HG03575 (cell line): ENCODE measurements at regions not wholly inside any gene's neighbourhood (a gene's known extent, or its start where the extent isn't known, plus 50 kb on each side); places are given as distances from the start of the nearest gene placed in this dataset.

Experiments
- ATAC-seq: cut with Tn5 transposase; IDR thresholded peaks from one replicate; pipeline ENCODE4 v1.9.1; 2021; ENCODE audit not compliant: unreplicated experiment, insufficient number of reproducible peaks, low FRiP score; ENCODE audit errors: extremely low read depth

DNA sequence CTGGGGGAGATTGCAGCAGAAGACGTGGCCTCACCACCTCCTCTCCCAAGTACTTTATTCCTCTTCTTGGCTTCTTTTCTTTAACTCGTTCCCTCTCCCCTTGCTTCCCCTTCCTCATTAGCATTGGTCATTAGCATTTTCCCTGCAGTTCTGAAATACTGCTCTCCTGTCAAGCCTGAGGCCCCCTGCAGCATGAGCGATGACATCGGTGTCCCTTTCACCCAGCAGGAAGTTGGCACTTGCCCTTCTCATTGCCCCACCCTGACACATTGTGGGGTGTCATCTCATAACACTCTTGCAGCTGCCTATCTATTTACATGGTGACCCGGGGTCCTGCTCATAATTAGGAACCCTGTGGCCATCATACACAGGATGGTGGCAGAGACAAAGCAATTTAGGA lies 167.1 kb downstream of the ARRDC4 start:
- ATAC-seq = no peak

DNA sequence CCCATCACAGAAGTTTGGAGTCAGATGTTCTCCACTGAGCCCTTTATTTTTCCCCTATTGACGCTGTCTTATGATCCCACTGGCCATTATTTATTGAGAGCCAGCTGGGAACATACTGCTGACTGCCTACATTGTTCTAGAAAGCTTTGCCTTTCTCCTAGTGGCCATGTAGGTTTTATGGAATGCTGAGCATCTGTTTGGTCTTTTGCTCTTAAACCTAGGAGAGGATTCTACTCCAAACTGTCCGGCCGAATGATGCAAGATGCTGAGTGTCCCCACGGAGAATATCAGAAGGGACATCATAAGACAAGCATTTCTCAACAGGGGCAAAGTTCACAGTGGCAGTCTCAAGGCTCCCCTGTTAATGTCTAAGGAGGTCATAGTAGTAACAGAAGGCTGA lies 171.4 kb downstream of the ARRDC4 start:
- ATAC-seq = no peak

DNA sequence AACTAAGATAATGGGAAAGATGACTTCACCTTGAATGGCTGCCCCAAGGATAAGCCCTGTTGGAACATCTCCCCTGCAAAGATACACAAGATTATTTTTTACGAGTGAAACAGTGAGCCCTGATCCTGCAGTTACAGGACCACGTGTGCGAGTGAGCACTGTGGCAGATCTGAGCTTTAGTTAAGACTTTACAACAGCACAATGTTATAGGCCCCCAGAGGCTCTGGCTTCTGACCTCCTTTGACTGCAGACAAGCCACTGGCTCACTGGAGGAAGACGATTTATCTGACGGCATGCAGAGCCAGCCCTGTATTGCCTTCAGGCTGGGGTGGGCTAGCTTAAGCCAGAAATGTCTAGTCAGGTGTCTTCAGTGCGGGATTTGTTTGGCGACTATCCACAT lies 174.4 kb downstream of the ARRDC4 start:
- ATAC-seq = no peak

DNA sequence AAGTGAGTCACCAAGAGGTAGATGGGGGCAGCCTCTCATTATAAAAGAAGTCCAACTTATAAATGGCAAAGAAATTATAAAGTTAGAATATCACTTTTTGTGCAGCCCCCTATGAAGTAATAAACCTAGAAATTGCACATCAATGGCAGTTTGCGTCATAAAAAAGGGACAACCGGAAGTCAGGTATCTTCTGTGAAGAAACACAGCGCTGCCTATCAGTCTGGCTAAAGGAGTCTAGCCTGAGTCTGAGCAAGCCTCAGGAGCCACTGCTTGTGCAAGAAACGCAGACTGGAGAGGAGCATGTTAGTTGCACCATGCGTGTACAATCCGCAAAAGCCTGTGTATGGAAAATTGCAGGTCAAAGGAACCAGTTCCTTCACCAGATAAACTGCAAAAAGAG lies 178.4 kb downstream of the ARRDC4 start:
- ATAC-seq = no peak

DNA sequence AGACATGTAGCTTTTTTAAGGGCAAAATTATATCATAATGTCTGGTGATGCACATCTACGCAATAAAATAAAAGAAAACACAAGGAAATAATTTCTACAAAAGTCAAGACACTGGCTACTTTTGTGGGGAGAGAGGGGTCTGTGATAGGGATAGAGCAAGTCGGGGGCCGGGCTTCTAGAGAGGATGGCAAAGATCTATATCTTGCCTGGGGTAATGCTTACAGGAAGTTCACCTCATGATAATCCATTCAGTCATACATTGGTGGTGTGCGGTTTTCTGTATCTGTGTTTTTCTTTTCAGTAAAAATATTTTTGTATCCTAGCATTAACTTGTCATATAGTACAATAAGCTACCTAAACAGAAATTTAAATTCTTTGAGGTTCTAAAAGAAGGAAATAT lies 178.8 kb downstream of the ARRDC4 start:
- no peak for ATAC-seq

DNA sequence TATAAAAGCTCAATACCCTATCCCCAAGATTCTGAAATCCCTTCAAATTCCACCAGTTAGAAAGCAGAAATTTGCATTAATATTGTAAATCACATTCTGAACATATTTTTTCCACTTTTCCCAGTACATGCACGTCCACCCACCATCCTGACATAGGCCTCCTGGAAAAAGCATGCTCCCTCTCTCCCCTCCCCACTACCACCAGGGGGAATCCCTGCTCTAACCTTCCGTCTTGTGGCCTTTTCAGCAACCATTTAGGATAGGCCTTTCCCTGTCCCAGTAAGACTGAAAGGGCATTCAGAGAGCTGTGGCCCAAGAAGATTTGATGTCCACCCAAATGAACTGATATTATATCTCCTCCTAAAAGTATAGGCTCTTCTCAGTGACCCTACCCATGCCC lies 182.1 kb downstream of the ARRDC4 start:
- no peak for ATAC-seq

DNA sequence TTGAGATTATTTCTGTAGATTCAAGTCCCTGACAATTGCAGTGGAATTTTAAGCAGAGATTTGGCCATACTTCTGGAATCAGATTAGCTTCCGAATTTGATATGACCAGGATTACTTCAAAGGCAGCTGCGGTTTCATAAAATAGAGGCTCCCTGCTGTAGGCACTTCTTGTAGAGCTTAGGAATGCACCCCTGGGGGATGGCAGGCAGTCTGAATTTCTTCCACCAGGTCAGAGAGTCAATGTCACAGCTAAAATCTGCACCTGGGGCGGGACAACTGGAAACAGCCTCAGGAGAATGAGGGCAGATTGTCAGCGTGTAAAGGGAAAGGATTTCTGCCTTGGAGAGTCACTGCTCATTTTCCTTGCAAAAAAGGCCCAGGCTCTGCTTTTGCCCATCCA lies 182.6 kb downstream of the ARRDC4 start:
- ATAC-seq = no peak

DNA sequence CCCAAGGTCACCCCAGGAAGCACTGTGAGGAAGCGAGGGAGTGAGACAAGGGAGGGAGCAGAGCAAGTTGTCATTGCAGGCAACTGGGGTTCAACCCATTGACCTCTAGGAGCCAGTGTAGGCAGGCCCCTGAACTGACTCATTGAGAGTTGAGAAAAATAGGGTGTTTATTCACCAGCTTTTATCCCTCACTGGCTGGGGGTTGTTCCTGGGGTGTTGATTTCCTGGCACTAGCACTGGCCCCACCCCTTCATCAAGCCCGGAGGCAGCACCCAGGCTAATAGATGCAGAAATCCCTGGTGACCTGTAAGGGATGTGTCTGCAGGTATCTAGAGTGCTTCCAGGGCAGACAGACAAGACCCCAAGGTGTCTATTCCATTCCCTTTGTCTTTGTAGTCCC lies 183.9 kb downstream of the ARRDC4 start:
- ATAC-seq = no peak

DNA sequence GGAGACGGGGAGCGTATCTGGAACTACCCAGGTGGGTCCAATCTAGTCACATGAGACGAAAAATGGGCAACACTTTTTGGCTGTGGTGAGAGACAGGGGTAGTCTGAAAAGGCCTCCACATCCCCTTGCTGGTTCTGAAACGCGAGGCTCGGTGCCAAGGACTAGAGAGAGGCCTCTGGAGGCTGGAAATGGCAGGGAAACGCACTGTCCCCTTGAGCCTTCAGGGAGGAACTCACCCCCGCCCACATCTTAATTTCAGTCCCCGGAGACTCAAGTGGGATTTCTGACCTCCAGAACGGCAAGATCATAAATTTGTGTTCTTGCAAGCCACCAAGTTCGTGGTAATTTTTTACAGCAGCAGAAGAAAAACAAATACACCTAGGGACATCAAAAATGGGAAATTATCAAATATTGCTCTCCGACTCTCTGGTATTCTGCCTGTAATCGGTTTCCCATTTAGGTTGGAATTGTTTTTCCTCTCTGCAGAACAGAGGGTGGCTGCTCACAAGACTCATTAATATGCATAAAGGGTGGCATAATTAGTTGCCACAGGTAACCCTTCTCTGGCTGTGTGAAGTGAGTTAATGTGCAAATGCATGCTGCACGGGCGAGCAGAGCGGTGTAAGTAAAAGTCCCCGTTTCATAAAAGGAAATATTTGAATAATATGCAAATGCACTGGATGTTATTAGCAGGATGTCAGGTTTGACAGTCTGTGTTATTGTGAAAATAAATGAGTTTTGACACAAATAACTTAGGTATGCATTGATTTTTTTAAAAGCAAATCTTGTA lies 185.7 kb downstream of the ARRDC4 start:
- no peak for ATAC-seq

DNA sequence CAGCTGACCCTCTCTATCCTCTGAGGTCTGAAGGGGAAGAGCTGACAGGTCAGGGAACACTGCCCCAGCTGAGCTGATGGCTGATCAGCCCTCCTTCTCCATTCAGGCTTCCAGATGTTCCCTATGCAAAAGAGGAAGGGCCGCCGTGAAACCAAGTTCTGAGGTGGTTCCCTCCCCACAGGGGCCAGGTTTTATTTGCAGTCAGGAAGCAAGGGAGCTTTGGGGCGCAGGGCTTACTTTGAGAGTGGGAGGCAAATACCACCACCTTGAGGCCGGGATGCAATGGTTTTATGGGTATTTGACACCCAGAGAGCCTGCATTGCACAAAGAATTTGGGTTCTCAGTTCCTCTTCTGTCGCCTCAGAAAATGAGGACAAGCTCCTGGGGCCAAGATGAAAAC lies 186.9 kb downstream of the ARRDC4 start:
- no peak for ATAC-seq

DNA sequence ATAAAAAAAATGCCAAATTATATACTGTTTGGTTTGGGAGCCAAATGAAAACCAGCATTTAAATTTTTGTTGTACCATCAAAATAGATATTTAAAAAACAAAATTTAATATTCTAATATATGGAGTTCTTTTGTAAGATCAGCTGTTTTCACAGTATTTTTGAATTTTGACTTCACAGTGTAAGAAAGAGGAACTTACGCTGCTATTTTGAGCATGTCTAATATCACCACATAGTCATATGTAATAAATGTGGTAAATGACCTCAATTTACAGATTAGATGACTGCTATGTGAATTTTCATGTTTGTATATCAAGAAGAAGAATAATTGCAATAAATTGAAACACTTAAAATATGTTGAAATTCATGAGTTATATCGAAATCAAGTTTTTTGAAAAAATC lies 189.6 kb downstream of the ARRDC4 start:
- ATAC-seq = no peak

DNA sequence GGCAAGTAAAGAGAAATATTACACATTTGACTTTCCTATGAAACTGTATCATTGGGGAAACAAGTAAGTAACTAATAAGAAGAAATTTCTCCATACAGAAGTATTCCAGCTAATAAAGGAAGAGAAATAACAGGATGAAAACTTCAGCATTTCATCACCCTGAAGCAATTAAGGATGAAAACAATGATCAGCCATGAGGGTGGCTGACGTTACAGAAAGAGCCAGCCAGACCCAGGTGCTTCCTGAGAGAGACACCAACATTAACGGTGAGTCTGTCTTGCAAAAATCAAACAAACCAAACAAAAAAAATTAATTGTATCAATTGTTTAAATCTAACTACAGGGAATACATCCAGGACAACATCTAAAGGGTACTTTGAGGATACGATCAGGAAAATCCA lies 190.0 kb downstream of the ARRDC4 start:
- no peak for ATAC-seq

DNA sequence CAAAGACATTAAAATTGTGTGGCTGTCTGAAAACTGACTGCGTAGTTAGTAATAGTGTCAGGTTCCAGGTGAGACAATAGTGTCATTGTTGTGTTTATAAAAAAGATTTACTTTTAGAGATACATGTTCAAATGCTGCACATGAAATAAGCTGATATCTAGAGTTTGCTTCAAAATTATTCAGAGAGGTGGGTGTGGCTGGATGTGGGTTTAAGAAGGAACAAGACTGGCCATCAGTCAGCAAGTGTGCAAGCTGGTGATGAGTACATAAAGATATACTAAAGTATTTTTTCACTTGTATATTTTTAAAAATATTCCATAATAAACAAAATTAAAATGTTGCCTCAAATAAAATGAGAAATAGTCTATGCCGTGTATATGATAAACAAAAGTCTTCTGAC lies 190.6 kb downstream of the ARRDC4 start:
- no peak for ATAC-seq

DNA sequence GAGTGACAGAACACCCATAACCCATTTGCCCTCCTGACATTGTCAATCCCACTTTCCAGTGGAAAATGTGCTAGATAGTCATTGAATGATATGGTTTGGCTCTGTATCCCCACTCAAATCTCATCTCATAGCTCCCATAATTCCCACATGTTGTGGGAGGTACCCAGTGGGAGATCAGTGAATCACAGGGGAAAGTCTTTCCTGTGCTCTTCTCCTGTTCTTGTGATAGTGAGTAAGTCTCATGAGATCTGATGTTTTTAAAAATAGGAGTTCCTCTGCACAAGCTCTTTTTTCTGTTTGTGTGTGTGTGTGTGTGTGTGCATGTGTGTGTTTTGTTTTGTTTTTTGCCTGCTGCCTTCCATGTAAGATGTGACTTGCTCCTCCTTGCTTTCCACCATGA lies 191.7 kb downstream of the ARRDC4 start:
- no peak for ATAC-seq

DNA sequence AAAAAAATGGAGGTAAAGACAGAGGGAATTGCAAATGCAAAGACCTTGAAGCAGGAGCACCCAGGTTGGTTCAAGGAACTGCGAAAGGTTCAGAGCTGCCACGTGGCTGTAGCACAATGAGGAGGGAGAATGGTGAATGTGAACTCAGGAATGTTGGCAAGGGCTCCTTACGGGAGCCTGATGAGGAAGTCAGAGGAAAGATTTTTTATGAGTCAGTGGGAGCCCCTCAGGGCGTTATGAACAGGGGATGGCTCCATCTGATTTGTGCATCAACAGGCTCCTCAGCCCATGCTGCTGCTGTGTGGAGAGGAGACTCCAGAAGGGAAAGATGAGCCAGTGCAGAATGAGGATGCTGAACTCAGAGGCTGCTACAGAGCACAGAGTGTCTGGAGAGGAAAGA lies 194.4 kb downstream of the ARRDC4 start:
- no peak for ATAC-seq

DNA sequence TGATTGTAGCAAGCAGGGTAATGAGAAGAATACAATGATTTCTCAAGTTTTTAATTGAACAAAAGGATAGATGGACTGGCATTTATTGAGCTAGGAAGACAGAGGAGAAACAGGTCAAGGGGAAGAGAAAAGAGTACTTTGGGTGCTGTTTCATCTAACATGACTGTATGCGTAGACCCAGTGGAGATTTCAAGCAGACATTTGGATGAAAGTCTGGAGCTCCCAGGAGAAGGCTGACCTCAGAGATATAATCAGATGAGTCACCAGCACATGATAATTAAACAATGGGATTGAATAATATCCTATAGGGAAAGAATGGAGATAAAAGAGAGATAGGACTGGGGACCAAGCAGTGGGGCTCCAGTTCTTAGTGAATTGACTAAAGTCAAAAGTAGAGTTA lies 194.9 kb downstream of the ARRDC4 start:
- ATAC-seq = no peak

DNA sequence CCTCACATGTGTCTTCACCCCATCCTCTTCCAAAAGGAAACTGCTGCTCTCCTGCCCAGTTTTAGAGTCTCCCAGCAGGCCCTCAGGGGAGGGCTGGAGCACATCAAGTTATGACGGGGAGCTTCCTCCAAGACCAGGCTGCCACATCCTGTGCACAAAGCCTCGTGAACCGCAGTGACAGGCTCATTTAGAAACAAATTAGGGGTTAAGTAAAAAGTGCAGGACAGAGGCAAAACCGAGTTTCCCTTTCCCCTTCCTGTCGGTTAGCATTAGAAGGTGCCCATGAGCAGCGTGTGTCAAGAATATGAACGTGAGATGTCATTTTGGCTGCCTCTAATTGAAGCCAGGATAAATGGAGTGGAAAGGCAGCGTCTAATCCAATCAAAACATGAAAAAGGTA lies 199.7 kb downstream of the ARRDC4 start:
- peak; percentile 90 for ATAC-seq

DNA sequence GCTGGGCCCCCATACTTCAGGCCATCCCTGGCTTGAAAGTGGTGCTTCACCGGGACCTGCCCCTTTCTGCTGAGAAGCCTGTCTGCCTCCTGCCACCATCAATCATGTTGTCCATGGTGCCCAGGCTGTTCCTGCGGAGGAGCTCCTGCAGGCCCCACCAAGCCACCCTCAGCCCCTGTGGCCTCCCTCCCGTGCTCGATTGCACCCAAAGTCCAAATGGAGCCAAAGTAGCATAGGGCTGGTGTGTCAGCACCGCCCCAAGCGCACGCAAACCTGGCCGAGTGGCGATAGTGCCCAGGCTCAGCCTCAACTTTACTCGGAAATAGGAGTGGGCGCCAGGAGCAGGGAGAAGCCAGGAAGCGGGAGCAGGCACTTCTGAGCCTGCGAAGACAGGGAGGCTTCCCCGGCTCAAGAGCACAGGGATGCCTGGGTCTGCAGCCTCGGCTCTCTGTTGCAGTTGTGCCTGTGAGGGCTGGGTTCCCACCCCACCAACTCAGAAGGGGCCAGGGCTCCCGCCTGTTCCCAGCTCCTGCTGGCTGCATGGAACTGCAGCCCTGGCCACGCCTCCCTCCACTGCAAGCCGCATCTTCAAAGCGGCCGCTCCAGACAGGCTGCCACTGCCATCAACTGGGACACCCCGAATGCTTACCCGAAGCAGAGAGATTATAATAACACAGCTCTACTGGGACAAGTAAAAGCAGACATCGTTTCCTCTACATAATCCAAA lies 203.0 kb downstream of the ARRDC4 start:
- ATAC-seq = no peak

DNA sequence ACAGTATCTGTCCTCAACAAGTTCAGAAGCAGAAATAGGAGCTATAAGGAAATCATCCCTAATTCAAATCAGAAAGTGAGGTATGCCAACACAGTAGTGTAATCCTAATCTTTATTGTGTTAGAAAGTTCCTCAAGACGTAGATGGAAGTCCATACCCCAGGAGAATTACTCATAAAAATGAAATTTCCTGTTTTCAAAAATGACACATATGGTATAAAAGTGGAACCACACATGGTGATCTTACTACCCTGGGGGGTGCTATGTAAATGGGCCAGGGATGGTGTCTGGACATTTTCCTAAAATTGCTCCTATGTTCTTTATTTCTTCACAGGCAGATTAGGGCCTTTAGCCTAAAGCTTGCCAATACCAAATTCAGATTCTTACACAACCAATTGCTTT lies 204.1 kb downstream of the ARRDC4 start:
- no peak for ATAC-seq

DNA sequence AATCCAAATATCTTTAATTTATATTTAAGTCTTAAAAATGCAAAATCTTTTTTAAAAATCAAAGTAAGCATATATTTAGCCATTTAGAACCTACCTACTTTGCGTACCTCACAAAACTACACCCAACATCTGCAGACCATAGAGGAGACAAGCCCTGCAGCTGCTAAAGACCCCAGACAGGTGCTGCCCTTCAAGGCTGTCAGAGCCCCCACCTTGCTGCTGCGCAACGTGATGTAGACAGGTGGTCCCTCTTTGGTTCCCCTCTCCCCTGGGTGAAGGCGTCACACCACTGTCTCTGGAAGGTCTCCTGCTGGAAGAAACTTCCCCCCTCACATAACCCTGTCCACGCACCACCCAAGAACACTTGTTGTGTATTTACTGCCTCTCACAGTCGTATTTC lies 204.5 kb downstream of the ARRDC4 start:
- no peak for ATAC-seq
